ENCODE measurements at regions not wholly inside any gene's neighbourhood (a gene's known extent, or its start where the extent isn't known, plus 50 kb on each side); places are given as distances from the start of the nearest gene placed in this dataset.

DNA sequence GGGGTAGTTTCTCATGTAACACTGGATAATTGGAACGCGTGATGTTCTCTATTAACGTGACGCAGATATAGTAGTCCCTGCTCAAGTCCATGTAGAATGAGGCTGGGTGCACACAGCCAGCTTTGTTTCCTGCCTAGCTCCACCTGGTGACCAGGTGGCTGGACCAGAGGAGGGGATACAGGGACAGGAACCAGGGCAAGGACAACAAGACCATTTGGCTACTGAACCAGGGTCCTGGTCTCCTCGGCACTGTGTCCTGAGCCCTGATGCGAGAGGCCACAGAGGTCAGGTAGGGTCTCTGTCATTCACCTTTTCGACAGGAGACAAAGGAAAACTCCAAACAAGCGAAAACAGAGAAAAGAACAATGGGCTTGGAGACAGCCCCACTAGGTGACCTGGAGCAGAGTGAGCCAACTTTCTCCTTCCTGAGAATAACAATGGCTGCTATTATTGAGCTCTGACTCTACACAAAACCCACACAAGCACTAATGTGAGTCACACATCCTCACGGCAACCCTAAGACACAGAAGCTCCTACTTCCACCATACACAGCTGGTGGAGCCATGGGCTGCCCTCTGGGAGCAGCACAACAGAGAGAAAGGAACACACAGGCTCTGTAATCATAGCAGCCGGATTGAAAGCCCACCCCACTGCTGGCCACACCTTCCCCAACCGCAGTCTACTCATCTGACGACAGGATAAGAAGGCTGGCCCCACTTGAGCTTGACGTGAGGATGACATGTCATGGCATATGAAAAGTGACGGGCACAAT lies 67.3 kb upstream of the TEX51 start:
- DNase-seq: no peak

DNA sequence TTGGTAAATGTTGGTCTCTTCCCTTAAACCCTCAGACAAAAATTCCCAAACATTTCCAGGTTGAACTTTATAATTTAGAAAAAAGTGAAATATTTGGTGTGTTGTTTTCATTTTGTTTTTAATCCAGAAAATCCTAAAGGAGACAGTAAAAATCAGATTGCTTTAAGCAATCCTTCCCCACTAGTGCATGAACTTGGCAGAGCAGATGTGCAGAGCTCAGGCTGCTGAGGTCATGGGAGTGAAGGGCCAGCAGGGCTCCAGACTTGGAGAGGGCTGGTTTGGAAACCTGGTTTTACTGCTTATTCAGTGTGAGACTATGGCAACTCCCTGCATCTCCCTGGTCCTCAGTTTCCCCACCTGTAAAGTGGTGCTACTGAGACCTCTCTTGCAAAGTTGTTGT lies 66.7 kb upstream of the TEX51 start:
- DNase-seq: no peak

DNA sequence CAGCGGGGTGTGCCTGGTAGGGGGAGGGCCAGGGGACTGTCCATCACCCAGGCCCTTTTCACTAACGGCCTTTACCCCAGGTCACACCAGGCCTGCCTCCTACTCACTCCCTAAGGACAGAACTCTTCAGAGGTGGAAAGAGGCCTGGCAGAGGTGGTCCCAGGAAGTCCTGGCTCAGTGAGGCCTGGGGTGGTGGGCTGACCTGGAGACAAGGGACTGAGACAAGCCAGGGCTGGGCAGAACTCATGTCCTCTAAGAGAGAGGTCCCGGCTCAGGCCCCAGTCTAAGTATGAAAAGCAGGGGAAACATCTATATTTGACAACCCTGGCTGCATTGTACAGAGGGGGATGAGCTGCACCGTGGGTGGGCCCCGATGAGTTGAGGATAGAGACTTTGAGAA lies 65.9 kb upstream of the TEX51 start:
- DNase-seq: no peak

DNA sequence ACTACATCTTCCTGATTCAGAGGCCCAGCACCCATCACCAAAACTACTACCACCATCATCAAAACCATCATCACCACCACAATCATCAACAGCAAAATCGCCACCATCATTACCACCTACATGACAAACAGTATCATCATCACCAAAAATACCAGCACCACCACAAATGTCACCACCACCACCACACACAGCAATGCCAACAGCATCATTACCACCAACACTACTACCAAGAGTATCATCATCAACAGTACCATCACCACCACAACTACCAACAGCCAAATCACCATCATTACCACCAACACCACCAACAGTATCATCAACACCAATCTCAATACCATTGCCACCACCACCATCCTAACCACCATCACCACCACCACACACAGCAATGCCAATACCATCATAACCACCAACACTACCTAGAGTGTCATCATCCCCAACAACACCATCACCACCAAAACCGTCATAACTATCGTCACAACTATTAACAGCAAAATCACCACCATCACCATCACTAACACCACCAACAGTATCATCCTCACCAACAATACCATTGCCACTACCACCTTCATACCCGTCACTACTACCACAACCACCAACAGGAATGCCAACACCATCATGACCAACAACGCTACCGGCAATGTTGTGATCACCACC lies 64.6 kb upstream of the TEX51 start:
- DNase-seq: no peak

DNA sequence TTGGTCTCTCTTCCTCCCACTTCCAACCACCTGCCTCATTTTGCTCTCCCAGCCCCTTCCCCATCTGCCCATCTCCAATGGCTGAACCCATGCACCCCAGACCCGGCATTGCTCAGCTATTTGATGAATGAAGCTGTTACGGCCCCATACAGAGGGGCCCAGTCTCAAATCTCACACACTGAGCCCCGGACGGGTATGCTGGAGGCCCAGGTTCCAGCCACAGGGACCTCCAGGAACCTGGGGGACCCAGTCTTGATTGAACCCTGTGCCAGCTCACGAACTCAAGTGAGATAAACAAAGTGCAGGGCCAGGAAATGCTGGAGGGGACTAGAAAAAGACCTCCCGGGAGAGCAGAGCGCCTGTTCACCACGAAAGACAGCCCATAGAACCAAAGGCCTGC lies 63.4 kb upstream of the TEX51 start:
- no peak for DNase-seq

DNA sequence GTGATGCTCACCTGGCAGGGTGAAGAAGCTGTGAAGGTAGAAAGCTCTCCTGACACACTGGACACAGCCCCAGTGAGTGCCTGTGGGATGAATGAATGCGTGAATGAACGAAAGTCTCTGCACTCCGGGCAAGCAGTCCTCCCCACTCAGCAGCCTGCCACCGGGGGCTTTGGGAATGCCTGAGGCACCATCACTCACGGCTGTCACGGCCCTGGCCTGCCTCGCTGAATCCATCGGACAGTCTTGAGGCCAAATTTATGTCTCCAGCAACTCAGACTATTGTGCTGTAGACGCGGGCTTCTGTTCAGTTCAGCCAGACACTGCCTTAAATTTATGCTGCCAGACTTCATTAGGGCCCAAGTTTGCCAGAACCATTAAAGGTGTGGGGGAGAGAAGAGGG lies 62.9 kb upstream of the TEX51 start:
- no peak for DNase-seq

DNA sequence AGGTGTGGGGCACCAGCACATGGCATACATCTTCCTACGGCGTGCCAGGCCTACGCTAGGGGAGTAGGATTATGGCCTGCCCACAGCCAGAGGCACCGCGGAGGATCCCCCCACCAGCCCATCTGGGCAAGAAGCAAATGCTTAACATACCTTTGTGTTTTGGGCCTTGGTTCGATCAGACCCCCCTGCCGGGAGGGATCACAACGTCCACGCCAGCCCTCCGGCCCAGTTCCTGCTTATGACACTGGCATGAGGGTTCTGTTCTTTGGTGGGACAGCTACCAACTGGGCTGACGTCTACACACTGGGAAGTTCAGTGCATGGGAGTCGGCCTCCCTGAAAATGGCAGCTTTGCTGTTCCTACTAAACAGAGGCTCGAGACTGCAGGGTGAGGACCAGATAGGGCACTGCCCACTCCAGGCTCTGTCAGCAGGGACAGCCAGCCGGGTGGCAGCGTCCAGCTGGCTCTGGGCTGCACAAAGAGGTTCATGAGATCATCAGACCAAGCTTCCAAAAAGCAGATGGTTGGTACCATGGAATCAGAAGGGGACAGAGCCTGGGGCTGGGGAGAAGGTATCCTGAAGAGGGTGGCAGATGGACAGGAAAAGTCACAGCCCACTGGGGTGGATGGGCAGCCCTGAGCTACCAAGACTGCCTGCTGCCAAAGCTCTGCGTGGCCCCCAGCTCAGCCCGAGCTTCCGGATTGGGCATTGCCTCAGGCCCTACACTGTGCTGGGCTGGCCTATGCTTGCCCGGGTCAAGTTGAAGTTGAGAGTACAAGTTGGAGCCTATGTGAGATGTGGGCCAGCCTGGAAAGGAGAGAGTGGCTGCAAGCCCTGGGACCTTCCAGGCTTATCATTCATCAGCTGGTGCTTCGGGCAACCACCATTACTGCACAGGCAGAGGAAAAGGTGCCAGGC lies 61.7 kb upstream of the TEX51 start:
- DNase-seq: no peak

DNA sequence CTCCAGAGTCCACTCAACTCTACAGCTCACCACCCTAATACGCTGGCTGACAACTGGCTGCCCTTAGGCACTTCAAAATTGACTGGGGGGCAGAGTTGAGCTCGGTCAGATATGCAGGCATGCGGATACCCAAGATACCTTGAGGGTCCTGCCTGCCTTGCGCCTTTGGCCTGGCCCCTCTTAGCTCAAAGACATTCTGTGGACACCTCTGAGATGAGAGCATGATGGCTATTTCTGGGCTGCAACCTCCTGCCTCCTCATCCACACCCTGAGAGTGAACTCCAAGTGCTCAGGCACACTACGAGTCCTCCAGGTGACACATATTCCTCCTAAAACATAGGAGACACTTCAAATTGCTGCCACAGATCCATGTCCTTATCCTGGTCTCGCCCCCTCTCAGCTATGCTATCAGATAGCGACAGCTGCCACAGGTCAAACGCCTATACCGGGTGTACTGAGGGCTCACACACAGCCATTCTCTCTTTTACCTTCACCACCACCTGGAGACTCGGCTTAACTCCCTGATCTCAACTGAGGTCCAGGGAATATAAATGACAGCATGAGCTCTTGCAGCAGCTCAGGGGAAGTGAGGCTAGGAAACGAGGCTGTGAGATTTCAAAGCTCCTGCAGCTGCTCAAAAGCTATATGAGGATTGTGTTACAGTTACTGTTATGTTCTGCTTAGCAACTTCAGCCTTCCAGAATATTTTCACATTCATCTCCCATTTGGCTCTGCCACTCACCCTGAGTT lies 60.5 kb upstream of the TEX51 start:
- no peak for DNase-seq

DNA sequence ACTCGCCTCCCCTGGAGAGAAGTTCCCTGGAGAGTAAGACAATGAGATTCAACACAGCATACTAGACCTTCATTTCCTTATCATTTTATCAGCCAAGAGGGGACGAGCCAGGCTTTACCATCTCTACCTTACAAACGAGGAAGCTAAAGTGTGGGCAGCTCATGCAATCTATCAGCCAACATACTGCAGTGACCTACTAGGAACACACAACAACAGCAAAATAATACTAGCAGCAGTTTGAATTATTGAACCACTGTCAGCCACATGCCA lies 60.0 kb upstream of the TEX51 start:
- DNase-seq: no peak

DNA sequence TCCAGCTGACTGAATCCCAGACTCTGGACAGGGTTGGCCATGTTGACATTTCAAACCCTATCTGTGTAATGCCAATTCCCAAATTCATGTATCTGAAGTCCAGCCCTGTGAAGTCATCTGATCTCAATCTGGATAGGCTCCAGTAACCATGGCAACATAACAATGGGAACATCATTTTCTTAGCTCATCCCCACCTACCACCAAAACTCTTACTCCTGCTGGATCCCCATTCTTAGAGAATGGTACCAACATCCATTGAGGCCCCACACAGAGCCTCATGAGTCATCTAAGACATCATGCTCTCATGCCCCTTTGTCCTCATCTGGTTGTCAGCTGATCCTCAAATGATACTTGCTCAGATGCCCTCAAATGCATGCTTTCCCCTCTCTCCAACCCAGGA lies 58.9 kb upstream of the TEX51 start:
- no peak for DNase-seq

DNA sequence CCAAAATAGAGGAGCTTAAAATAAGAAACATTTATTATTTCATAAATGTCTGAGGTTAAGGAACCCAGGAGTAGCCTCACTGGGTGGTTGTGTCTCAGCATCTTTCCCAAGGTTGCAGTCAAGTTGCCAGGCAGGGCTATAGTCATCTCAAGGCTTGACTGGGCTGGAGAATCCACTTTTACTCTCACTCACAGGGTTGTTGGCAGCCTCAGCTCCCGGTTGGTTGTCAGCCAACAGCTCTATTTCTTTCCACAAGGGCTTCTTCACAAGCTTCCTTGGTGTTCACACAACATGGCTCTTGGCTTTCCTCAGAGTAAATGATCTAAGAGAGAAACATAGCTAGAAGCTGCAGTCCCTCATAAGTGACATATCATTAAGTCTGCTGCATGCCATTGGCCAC lies 55.6 kb upstream of the TEX51 start:
- DNase-seq: no peak

DNA sequence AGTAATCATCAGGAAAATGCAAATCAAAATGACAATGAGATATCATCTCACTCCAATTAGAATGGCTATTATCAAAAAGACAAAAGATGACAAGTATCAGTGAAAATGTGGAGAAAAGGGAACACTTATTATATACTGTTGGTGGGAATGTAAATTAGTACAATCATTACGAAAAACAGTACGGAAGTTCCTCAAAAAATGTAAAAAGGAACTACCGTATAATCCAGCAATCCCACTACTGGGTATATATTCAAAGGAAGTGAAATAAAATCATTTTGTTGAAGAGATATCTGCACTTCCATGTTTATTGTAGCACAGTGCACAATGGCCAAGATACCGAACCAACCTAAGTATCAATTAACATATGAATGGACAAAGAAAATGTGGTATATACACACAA lies 52.4 kb upstream of the TEX51 start:
- DNase-seq: no peak
